ENCODE measurements at regions not wholly inside any gene's neighbourhood (a gene's known extent, or its start where the extent isn't known, plus 50 kb on each side); places are given as distances from the start of the nearest gene placed in this dataset.

GRCh38 chr4:169342906-169343564 lies 72.3 kb upstream of the SH3RF1 start:
- no peaks in the 10 kb centered on the region for H3K27me3 Mint-ChIP-seq
- no peak for ATAC-seq (ENCODE audit: low read depth in 2 of 2)
- Histone ChIP-seq H3K36me3 (ENCODE audit: control insufficient read depth, insufficient read depth, low read length) (no peaks in the 10 kb centered on the region), H3K27me3 (ENCODE audit: control insufficient read depth, insufficient read depth, low read length) (no peaks in the 10 kb centered on the region), H3K4me3 (ENCODE audit: low read depth, low read length) (no peak overlapping the region), H3K9me3 (ENCODE audit: control insufficient read depth in 2 of 2, low read length in 2 of 2) (no peaks in the 10 kb centered on the region), H3K4me1 (ENCODE audit: control insufficient read depth, insufficient read depth, low read length, poor library complexity, severe bottlenecking) (no peaks in the 10 kb centered on the region), H3K27ac (ENCODE audit: insufficient read depth, low read length, poor library complexity, severe bottlenecking) (no peak overlapping the region)
- H3K27ac Mint-ChIP-seq = no peak overlapping the region
- H3K4me3 Mint-ChIP-seq = no peak overlapping the region
- no peak for DNase-seq
- peaks cover 0 to 2% (median 0%) of the 10 kb centered on the region in 7 donors for H3K9me3 Mint-ChIP-seq
- H3K36me3 Mint-ChIP-seq = no peaks in the 10 kb centered on the region
- H3K4me1 Mint-ChIP-seq = no peaks in the 10 kb centered on the region

- Mint-ChIP-seq H3K9me3 (peaks cover 0 to 5% (median 0%) of the 10 kb centered on the region in 7 donors), H3K4me3 (no peak overlapping the region), H3K4me1 (no peaks in the 10 kb centered on the region), H3K27ac (no peak overlapping the region), H3K36me3 (no peaks in the 10 kb centered on the region), H3K27me3 (no peaks in the 10 kb centered on the region)
- Histone ChIP-seq H3K9me3 (ENCODE audit: control insufficient read depth in 2 of 2, low read length in 2 of 2) (no peaks in the 10 kb centered on the region), H3K27me3 (ENCODE audit: control insufficient read depth, insufficient read depth, low read length) (no peaks in the 10 kb centered on the region), H3K27ac (ENCODE audit: insufficient read depth, low read length, poor library complexity, severe bottlenecking) (no peak overlapping the region), H3K4me1 (ENCODE audit: control insufficient read depth, insufficient read depth, low read length, poor library complexity, severe bottlenecking) (no peaks in the 10 kb centered on the region), H3K36me3 (ENCODE audit: control insufficient read depth, insufficient read depth, low read length) (no peaks in the 10 kb centered on the region), H3K4me3 (ENCODE audit: low read depth, low read length) (no peak overlapping the region)
- no peak for DNase-seq
- ATAC-seq (ENCODE audit: low read depth in 2 of 2) = no peak
Measured at GRCh38 chr4:169342159-169342860, 71.6 kb upstream of the SH3RF1 start.

GRCh38 chr4:169341490-169341889 lies 70.7 kb upstream of the SH3RF1 start:
- H3K4me1 Mint-ChIP-seq = no peaks in the 10 kb centered on the region
- no peak overlapping the region for H3K27ac ChIP-seq (ENCODE audit: insufficient read depth, low read length, poor library complexity, severe bottlenecking)
- no peak overlapping the region for H3K4me3 Mint-ChIP-seq
- no peaks in the 10 kb centered on the region for H3K36me3 ChIP-seq (ENCODE audit: control insufficient read depth, insufficient read depth, low read length)
- H3K9me3 ChIP-seq (ENCODE audit: control insufficient read depth in 2 of 2, low read length in 2 of 2) = no peaks in the 10 kb centered on the region
- DNase-seq (no peak), ATAC-seq (ENCODE audit: low read depth in 2 of 2) (no peak)
- peaks cover 0 to 5% (median 0%) of the 10 kb centered on the region in 7 donors for H3K9me3 Mint-ChIP-seq
- H3K27ac Mint-ChIP-seq = no peak overlapping the region
- H3K36me3 Mint-ChIP-seq = no peaks in the 10 kb centered on the region
- no peak overlapping the region for H3K4me3 ChIP-seq (ENCODE audit: low read depth, low read length)
- H3K4me1 ChIP-seq (ENCODE audit: control insufficient read depth, insufficient read depth, low read length, poor library complexity, severe bottlenecking) = no peaks in the 10 kb centered on the region
- no peaks in the 10 kb centered on the region for H3K27me3 Mint-ChIP-seq
- no peaks in the 10 kb centered on the region for H3K27me3 ChIP-seq (ENCODE audit: control insufficient read depth, insufficient read depth, low read length)

- Histone ChIP-seq H3K36me3 (ENCODE audit: control insufficient read depth, insufficient read depth, low read length) (no peaks in the 10 kb centered on the region), H3K4me3 (ENCODE audit: low read depth, low read length) (no peak overlapping the region), H3K9me3 (ENCODE audit: control insufficient read depth in 2 of 2, low read length in 2 of 2) (no peaks in the 10 kb centered on the region), H3K4me1 (ENCODE audit: control insufficient read depth, insufficient read depth, low read length, poor library complexity, severe bottlenecking) (no peaks in the 10 kb centered on the region), H3K27me3 (ENCODE audit: control insufficient read depth, insufficient read depth, low read length) (no peaks in the 10 kb centered on the region), H3K27ac (ENCODE audit: insufficient read depth, low read length, poor library complexity, severe bottlenecking) (no peak overlapping the region)
- H3K36me3 Mint-ChIP-seq = no peaks in the 10 kb centered on the region
- H3K4me3 Mint-ChIP-seq = no peak overlapping the region
- no peak for DNase-seq
- ATAC-seq (ENCODE audit: low read depth in 2 of 2) = no peak
- no peaks in the 10 kb centered on the region for H3K4me1 Mint-ChIP-seq
- no peaks in the 10 kb centered on the region for H3K27me3 Mint-ChIP-seq
- peaks cover 0 to 5% (median 0%) of the 10 kb centered on the region in 7 donors for H3K9me3 Mint-ChIP-seq
- no peak overlapping the region for H3K27ac Mint-ChIP-seq
Measured at GRCh38 chr4:169340834-169341233, 70.1 kb upstream of the SH3RF1 start.

- Histone ChIP-seq H3K36me3 (ENCODE audit: control insufficient read depth, insufficient read depth, low read length) (no peaks in the 10 kb centered on the region), H3K4me3 (ENCODE audit: low read depth, low read length) (no peak overlapping the region), H3K9me3 (ENCODE audit: control insufficient read depth in 2 of 2, low read length in 2 of 2) (no peaks in the 10 kb centered on the region), H3K27me3 (ENCODE audit: control insufficient read depth, insufficient read depth, low read length) (no peaks in the 10 kb centered on the region), H3K4me1 (ENCODE audit: control insufficient read depth, insufficient read depth, low read length, poor library complexity, severe bottlenecking) (no peaks in the 10 kb centered on the region), H3K27ac (ENCODE audit: insufficient read depth, low read length, poor library complexity, severe bottlenecking) (no peak overlapping the region)
- no peak overlapping the region for H3K4me3 Mint-ChIP-seq
- ATAC-seq (ENCODE audit: low read depth in 2 of 2) (no peak), DNase-seq (no peak)
- H3K27ac Mint-ChIP-seq = no peak overlapping the region
- no peaks in the 10 kb centered on the region for H3K36me3 Mint-ChIP-seq
- H3K27me3 Mint-ChIP-seq = peaks cover 4% of the 10 kb centered on the region
- H3K9me3 Mint-ChIP-seq = peaks cover 0 to 5% (median 0%) of the 10 kb centered on the region in 7 donors
- no peaks in the 10 kb centered on the region for H3K4me1 Mint-ChIP-seq
Measured at GRCh38 chr4:169338241-169338640, 67.5 kb upstream of the SH3RF1 start.

- H3K27me3 Mint-ChIP-seq = peaks cover 4% of the 10 kb centered on the region
- Histone ChIP-seq H3K4me1 (ENCODE audit: control insufficient read depth, insufficient read depth, low read length, poor library complexity, severe bottlenecking) (no peaks in the 10 kb centered on the region), H3K27ac (ENCODE audit: insufficient read depth, low read length, poor library complexity, severe bottlenecking) (no peak overlapping the region), H3K36me3 (ENCODE audit: control insufficient read depth, insufficient read depth, low read length) (no peaks in the 10 kb centered on the region), H3K9me3 (ENCODE audit: control insufficient read depth in 2 of 2, low read length in 2 of 2) (no peaks in the 10 kb centered on the region), H3K27me3 (ENCODE audit: control insufficient read depth, insufficient read depth, low read length) (no peaks in the 10 kb centered on the region), H3K4me3 (ENCODE audit: low read depth, low read length) (no peak overlapping the region)
- no peaks in the 10 kb centered on the region for H3K36me3 Mint-ChIP-seq
- H3K27ac Mint-ChIP-seq = no peak overlapping the region
- DNase-seq (no peak), ATAC-seq (ENCODE audit: low read depth in 2 of 2) (no peak)
- peaks cover 0 to 5% (median 0%) of the 10 kb centered on the region in 7 donors for H3K9me3 Mint-ChIP-seq
- H3K4me3 Mint-ChIP-seq = no peak overlapping the region
- no peaks in the 10 kb centered on the region for H3K4me1 Mint-ChIP-seq
Measured at GRCh38 chr4:169337510-169337909, 66.8 kb upstream of the SH3RF1 start.

GRCh38 chr4:169335331-169335730 lies 64.6 kb upstream of the SH3RF1 start:
- Mint-ChIP-seq H3K36me3 (no peaks in the 10 kb centered on the region), H3K4me1 (no peaks in the 10 kb centered on the region), H3K27me3 (peaks cover 4% of the 10 kb centered on the region), H3K4me3 (no peak overlapping the region), H3K27ac (no peak overlapping the region), H3K9me3 (peaks cover 0 to 5% (median 0%) of the 10 kb centered on the region in 7 donors)
- no peaks in the 10 kb centered on the region for H3K4me1 ChIP-seq (ENCODE audit: control insufficient read depth, insufficient read depth, low read length, poor library complexity, severe bottlenecking)
- ATAC-seq (ENCODE audit: low read depth in 2 of 2) (no peak), DNase-seq (no peak)
- no peaks in the 10 kb centered on the region for H3K27me3 ChIP-seq (ENCODE audit: control insufficient read depth, insufficient read depth, low read length)
- no peaks in the 10 kb centered on the region for H3K9me3 ChIP-seq (ENCODE audit: control insufficient read depth in 2 of 2, low read length in 2 of 2)
- H3K27ac ChIP-seq (ENCODE audit: insufficient read depth, low read length, poor library complexity, severe bottlenecking) = no peak overlapping the region
- no peaks in the 10 kb centered on the region for H3K36me3 ChIP-seq (ENCODE audit: control insufficient read depth, insufficient read depth, low read length)
- H3K4me3 ChIP-seq (ENCODE audit: low read depth, low read length) = no peak overlapping the region

- no peaks in the 10 kb centered on the region for H3K9me3 ChIP-seq (ENCODE audit: control insufficient read depth in 2 of 2, low read length in 2 of 2)
- DNase-seq = no peak
- H3K4me1 ChIP-seq (ENCODE audit: control insufficient read depth, insufficient read depth, low read length, poor library complexity, severe bottlenecking) = no peaks in the 10 kb centered on the region
- Mint-ChIP-seq H3K9me3 (peaks cover 0 to 5% (median 1%) of the 10 kb centered on the region in 7 donors), H3K27ac (no peak overlapping the region), H3K4me1 (no peaks in the 10 kb centered on the region), H3K4me3 (no peak overlapping the region), H3K36me3 (no peaks in the 10 kb centered on the region), H3K27me3 (peaks cover 4% of the 10 kb centered on the region)
- H3K27ac ChIP-seq (ENCODE audit: insufficient read depth, low read length, poor library complexity, severe bottlenecking) = no peak overlapping the region
- ATAC-seq (ENCODE audit: low read depth in 2 of 2) = no peak
- no peak overlapping the region for H3K4me3 ChIP-seq (ENCODE audit: low read depth, low read length)
- no peaks in the 10 kb centered on the region for H3K27me3 ChIP-seq (ENCODE audit: control insufficient read depth, insufficient read depth, low read length)
- H3K36me3 ChIP-seq (ENCODE audit: control insufficient read depth, insufficient read depth, low read length) = no peaks in the 10 kb centered on the region
Measured at GRCh38 chr4:169334335-169334734, 63.6 kb upstream of the SH3RF1 start.
